ENCODE measurements at regions not wholly inside any gene's neighbourhood (a gene's known extent, or its start where the extent isn't known, plus 50 kb on each side); places are given as distances from the start of the nearest gene placed in this dataset.

DNA sequence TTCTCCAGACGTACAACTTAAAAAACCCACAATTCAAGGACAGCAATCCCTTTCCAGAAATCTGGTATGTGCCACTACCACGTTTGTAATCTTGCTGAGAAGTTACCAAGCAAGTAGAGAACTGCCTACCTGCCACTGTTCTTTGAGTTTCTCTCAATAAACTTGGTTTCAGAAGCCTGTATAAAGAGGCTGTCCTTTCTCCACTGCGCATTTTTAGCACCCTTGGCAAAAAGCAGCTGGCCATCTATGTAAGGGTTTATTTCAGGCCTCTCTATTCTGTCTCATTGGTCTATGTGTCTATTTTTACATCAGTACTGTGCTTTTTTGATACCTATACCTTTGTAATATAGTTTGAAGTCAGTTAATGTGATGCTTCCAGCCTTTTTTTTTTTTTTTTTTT lies 665.1 kb upstream of the BRINP3 start:
- intact Hi-C loops (cut with micrococcal nuclease), result no loop called here

- intact Hi-C loops (cut with micrococcal nuclease), result no loop called here
Observed at GRCh38 chr1:191145834-191146233, 668.2 kb upstream of the BRINP3 start.

DNA sequence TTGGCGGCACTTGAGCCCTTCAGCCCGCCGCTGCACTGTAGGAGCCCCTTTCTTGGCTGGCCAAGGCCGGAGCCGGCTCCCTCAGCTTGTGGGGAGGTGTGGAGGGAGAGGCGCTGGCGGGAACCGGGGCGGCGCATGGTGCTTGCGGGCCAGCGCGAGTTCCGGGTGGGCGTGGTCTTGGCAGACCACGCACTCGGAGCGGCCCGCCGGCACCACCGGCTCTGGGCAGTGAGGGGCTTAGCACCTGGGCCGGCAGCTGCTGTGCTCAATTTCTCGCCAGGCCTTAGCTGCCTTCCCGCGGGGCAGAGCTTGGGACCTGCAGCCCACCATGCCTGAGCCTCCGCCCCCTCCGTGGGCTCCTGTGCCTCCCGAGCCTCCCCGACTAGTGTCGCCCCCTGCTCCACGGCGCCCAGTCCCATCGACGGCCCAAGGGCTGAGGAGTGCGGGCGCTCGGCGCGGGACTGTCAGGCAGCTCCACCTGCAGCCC lies 673.7 kb upstream of the BRINP3 start:
- intact Hi-C loops (cut with micrococcal nuclease), result no loop called here

DNA sequence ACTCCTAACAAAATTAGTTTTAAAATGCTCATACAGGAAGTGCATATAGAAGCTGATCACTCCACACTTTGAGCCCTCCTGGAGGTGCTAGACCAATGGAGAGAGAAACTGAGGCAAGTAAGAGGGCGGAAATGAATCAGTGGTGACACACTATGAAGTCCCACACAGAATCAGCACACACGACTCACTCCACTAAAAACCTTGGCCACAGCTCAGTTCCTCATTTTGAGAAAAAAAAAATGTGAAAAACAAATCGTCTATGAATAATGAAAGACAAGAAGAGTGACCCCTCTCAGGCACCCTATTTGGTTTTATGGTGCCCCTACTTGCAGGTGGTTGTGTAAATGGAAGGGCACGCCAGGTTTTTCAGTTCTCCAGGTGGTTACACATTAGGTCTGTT lies 675.1 kb upstream of the BRINP3 start:
- intact Hi-C loops (cut with micrococcal nuclease), result no loop called here

- intact Hi-C loops (cut with micrococcal nuclease), result no loop called here
Observed at GRCh38 chr1:191155178-191155577, 677.5 kb upstream of the BRINP3 start.

DNA sequence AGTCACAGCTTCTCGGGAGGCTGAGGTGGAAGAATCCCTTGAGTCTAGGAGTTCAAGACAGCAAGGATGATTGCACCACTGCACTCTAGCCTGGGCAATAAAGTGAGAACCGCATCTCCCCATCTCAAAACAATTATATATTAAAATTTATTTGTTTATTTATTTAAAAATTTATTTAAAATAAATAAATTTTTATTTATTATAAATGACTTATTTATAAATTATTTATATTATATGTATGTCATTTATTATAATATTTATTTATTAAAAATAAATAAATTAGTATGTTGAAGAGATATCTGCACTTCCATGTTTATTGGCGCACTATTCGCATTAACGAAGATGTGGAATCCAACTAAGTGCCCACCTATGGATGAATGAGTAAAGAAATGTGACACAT lies 683.2 kb upstream of the BRINP3 start:
- intact Hi-C loops (cut with micrococcal nuclease), result no loop called here

- intact Hi-C loops (cut with micrococcal nuclease), result no loop called here
Observed at GRCh38 chr1:191162762-191163161, 685.1 kb upstream of the BRINP3 start.

- intact Hi-C loops (cut with micrococcal nuclease), result no loop called here
Observed at GRCh38 chr1:191163621-191164020, 686.0 kb upstream of the BRINP3 start.

DNA sequence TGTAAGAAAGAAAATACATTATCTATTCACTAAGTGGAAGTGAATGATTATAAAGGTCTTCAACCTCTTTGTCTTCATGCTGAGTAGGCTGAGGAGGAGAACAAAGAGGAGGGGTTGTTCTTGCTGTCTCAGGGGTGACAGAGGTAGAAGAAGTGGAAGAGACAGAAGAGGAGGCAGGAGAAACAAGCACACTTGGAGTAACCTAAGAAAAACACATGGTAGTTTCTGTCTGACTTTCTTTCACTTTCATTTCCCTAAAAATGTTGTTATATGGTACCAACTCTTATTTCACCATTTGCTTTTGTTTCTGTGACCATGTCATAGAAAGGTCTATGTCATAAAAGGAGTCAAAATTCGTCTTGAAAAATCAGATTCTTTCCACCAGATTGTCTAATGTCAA lies 696.6 kb upstream of the BRINP3 start:
- intact Hi-C loops (cut with micrococcal nuclease), result no loop called here

DNA sequence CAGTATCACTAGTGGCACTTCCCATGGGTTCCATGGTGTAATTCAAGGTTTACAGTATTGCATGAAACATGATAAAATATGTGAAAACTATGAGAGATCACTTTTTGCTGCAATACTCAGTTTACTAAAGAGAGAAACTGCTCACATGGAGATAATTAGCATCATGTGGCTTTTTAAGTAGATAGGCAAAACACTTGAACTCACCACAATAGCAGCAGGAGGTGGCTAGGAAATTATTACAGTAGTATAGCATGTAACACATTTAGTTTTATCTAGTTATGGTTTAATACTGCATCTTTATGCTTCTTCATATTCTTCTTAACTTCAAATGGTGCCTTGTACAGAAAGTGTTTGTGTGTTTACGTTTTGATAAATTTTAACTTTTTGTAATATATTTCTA lies 698.5 kb upstream of the BRINP3 start:
- intact Hi-C loops (cut with micrococcal nuclease), result no loop called here

DNA sequence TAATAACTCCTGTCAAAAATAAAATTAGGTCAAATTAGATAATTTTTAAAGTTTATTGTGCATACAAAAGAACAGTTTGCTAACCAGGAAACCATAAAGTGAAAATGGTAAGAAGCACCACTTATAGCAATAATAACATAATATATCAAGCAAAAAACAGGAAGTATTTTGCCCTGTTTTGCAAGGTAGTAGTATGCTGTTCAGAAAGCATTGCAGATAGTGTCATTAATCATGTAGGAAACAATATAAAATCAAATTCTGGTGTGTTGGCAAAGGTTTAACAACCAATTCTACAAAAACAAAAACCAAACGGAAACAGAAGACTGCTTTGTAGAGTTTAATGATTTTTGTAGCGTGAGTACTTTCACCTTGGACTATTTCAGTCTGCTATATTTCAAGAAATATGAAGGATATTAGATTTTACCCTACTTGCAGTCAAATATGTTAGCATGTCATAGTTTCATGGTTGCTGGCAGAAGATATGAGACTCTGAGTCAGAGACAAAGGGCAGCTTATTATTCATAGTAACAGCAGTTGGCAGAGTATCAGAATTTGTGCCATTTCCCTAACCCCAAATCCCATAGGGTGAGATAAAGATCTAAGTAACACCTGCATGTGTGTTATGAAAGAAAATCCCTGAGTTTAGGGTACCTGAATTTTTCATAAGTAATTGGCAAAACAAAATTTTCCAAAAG lies 729.0 kb upstream of the BRINP3 start:
- intact Hi-C loops (cut with micrococcal nuclease), result no loop called here

DNA sequence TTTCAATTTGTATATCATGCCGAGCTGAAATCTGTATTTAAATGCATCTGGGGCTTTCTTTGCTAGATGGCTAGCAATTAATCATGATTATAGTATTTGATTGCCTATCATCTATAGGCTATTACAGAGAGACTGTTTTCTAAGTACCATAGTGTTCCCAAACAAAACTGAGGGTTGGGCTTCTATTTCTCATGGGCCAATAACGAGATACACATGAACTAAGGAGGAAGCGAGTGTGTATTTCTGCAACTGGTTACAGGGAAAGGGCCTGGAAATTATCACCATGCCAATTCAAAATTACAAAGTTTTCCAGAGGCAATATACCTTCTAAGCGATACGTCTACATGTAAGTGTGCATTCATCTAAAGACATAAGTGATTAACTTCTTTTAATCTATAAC lies 744.5 kb upstream of the BRINP3 start:
- intact Hi-C loops (cut with micrococcal nuclease), result no loop called here

GRCh38 chr1:191240925-191241324 lies 763.3 kb upstream of the BRINP3 start:
- intact Hi-C loops (cut with micrococcal nuclease), result no loop called here

DNA sequence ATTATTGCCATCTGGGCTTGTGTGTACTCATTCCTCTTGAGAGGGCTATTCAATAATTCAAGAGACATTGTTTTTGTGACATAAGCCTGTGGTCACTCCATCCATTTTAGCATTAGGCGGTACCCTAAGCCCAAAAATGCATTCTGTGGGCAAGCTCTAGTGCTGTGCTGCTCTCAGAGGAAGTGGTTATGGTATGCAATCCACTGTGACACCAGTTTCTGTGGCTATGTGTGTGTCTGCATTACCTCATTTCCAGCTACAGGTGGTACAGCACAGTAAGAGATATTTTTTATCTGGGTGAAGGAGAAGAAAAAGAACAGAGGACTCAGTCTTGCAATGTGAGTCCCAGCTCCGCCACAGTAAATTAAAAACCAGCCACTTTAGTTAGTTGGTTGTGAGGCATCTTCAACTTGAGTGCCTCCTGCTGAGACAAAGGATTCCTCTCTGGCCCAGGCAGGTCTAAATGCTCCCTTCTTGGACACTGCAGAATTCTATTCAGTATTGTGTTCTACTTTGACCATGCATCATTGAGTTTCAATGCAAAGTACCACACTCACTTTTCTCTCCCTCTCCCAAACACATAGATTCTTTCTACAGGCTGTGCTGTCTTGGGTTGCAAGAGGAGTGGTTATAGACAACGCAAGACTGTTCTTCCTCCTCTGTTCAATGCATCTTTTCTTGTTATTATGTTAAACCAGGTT lies 777.8 kb upstream of the BRINP3 start:
- intact Hi-C loops (cut with micrococcal nuclease), result no loop called here

- intact Hi-C loops (cut with micrococcal nuclease), result no loop called here
Observed at GRCh38 chr1:191256917-191257316, 779.3 kb upstream of the BRINP3 start.

DNA sequence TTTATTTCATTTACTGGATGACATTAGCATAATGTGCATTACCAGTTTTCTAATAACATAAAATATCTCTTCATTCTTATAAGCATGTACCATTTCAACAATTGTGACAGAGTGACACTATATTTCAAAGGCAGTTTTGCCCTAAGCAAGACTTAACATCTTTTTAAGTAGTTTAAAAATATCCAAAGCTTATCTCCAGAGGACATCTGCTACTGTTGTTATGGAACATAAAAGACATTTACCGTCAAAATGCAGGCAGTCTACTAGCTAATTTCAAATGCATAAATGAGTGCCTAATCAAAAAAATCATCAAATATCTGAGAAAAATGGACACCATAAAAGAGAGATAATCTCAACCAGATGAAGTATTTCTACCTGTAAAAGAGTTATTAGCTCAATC lies 782.4 kb upstream of the BRINP3 start:
- intact Hi-C loops (cut with micrococcal nuclease), result no loop called here

- intact Hi-C loops (cut with micrococcal nuclease), result no loop called here
Observed at GRCh38 chr1:191261111-191261510, 783.4 kb upstream of the BRINP3 start.

- intact Hi-C loops (cut with micrococcal nuclease), result no loop called here
Observed at GRCh38 chr1:191279266-191279800, 801.7 kb upstream of the BRINP3 start.

GRCh38 chr1:191284175-191284574 lies 806.5 kb upstream of the BRINP3 start:
- intact Hi-C loops (cut with micrococcal nuclease), result no loop called here

- intact Hi-C loops (cut with micrococcal nuclease), result no loop called here
Observed at GRCh38 chr1:191290441-191290840, 812.8 kb upstream of the BRINP3 start.

GRCh38 chr1:191305370-191305769 lies 827.7 kb upstream of the BRINP3 start:
- intact Hi-C loops (cut with micrococcal nuclease), result no loop called here

GRCh38 chr1:191306916-191307315 lies 829.3 kb upstream of the BRINP3 start:
- intact Hi-C loops (cut with micrococcal nuclease), result no loop called here

DNA sequence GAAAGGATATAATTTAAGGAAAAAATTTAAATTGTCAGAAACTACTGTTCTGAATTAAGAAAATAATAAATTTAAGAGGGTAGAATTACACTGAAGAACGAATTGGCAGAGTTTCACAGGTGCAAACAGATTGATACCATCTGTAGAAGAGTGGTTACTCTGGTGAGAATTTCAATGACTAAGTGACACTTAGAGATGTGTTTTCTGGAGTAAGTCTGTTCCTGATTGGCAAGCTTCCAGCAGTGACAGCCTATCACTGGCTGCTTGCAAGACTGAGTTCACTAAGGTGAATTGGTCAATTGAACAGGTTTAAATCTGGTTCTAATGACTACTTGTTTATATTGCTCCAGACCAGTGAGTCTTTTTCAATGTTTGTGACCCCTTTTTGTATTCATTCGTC lies 838.2 kb upstream of the RGS18 start:
- intact Hi-C loops (cut with micrococcal nuclease), result no loop called here

Measured in T-helper 1 cell treated with Interleukin-12 subunit alpha and Interleukin-12 subunit beta and Interleukin-4 antibody, amounts not matched to agents 30 ng/mL and 1 ng/mL, for 36 hours (primary cell).